Psoas muscle (tissue), 7 donors: ENCODE measurements at regions not wholly inside any gene's neighbourhood (a gene's known extent, or its start where the extent isn't known, plus 50 kb on each side); places are given as distances from the start of the nearest gene placed in this dataset.

ENCODE experiments used
- ATAC-seq, 4 donors: fragments of 200-7000 bp; cut with Tn5 transposase; one replicate each; pipeline ENCODE4 v1.9.1; 2020; ENCODE audit warnings: moderate library complexity in 3 of 4, mild to moderate bottlenecking in 2 of 4
- DNase-seq, 2 donors: peaks; one replicate each; pipeline ENCODE4 v3.0.0-alpha.2; 2020
- H3K27ac ChIP-seq: fragments of 200-600 bp; one replicate; pipeline ENCODE4 v1.8.0; 2022
- H3K27me3 ChIP-seq, 3 donors: fragments of 200-600 bp in 1 of 3; one replicate each; pipeline versions ENCODE4 v1.6.1 to v1.8.0; 2013 to 2022; ENCODE audit warnings: low read length in 2 of 3, mild to moderate bottlenecking in 2 of 3, moderate library complexity in 1 of 3; ENCODE audit not compliant: insufficient read depth in 3 of 3
- H3K36me3 ChIP-seq, 2 donors: fragments of 200-600 bp in 1 of 2; one replicate each; pipeline versions ENCODE4 v1.6.1 to v1.8.0; 2013 to 2022; ENCODE audit warnings: low read depth in 1 of 2, mild to moderate bottlenecking in 1 of 2, moderate library complexity in 1 of 2; ENCODE audit not compliant: insufficient read depth in 1 of 2
- H3K4me1 ChIP-seq: fragments of 200-600 bp; one replicate; pipeline ENCODE4 v1.8.0; 2022
- H3K4me3 ChIP-seq: fragments of 200-600 bp; one replicate; pipeline ENCODE4 v1.8.0; 2022; ENCODE audit warnings: mild to moderate bottlenecking
- H3K9me3 ChIP-seq: fragments of 200-600 bp; one replicate; pipeline ENCODE4 v1.8.0; 2022
- WGBS, 3 donors: extraction: QIAGEN DNeasy Blood & Tissue Kit; methylation state at CpG; one replicate each; pipeline versions ENCODE4 v1.1.6 to v1.1.7; 2013; 5-methylcytosine and 5-hydroxymethylcytosine counted together
- intact Hi-C, 2 donors: fragments of 100-400 bp; cut with DNase I; formaldehyde crosslinking; loops; one replicate each; pipeline versions ENCODE4 v1.11.0 to v1.14.2; 2022
- TF ChIP-seq, protein P1 (sequence below): fragments of 200-600 bp; IDR thresholded peaks from one replicate; pipeline ENCODE4 v1.8.0; 2022; ENCODE audit warnings: antibody characterized with exemption
- donor health status: healthy with polysubstance abuse.
- donor health status: DM: no; HTN: no; CAD: no; lungs with moderate emphysema.
- donor health status: Bipolar disorder and iron deficiency.
- donor health status: healthy.
- donor health status: DM: yes; HTN: yes; CAD: no.
- donor health status: DM: no; HTN: no; CAD: no.
- donor health status: DM: yes; HTN: yes; CAD: no.

DNA sequence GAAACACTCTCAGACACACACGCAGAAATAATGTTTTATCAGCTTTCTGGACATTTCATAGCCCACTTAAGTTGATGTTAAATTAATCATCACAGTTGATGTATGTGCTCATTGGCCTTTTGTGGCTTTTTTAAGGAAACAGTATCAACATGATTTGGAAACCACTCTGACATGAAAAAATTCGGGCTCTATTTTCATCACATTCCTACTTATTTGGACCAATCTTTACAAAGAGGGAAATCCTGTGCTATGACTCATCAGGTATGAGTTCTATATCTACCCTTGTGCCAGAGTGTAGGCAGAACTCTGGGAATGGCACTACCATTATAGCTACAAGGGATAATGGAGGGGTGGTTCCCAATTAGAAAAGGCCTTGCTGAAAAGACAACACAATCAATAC is 388.4 kb upstream of the PTGER4 start:
- no peak for DNase-seq
- intact Hi-C loops, result no loop called here
- H3K4me1 ChIP-seq, result no peaks in the 10 kb centered on the region
- no peaks in the 10 kb centered on the region for H3K36me3 ChIP-seq
- no peak for ATAC-seq
- H3K27ac ChIP-seq, result no peak overlapping the region
- H3K9me3 ChIP-seq, result no peaks in the 10 kb centered on the region
- no peaks in the 10 kb centered on the region for H3K27me3 ChIP-seq
- no peak overlapping the region for H3K4me3 ChIP-seq
- 79 to 89% (median 89%) methylated on average over 2 of the region's 2 CpGs for WGBS, 3 donors
- TF ChIP-seq, protein P1, sequence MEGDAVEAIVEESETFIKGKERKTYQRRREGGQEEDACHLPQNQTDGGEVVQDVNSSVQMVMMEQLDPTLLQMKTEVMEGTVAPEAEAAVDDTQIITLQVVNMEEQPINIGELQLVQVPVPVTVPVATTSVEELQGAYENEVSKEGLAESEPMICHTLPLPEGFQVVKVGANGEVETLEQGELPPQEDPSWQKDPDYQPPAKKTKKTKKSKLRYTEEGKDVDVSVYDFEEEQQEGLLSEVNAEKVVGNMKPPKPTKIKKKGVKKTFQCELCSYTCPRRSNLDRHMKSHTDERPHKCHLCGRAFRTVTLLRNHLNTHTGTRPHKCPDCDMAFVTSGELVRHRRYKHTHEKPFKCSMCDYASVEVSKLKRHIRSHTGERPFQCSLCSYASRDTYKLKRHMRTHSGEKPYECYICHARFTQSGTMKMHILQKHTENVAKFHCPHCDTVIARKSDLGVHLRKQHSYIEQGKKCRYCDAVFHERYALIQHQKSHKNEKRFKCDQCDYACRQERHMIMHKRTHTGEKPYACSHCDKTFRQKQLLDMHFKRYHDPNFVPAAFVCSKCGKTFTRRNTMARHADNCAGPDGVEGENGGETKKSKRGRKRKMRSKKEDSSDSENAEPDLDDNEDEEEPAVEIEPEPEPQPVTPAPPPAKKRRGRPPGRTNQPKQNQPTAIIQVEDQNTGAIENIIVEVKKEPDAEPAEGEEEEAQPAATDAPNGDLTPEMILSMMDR, result no peak

DNA sequence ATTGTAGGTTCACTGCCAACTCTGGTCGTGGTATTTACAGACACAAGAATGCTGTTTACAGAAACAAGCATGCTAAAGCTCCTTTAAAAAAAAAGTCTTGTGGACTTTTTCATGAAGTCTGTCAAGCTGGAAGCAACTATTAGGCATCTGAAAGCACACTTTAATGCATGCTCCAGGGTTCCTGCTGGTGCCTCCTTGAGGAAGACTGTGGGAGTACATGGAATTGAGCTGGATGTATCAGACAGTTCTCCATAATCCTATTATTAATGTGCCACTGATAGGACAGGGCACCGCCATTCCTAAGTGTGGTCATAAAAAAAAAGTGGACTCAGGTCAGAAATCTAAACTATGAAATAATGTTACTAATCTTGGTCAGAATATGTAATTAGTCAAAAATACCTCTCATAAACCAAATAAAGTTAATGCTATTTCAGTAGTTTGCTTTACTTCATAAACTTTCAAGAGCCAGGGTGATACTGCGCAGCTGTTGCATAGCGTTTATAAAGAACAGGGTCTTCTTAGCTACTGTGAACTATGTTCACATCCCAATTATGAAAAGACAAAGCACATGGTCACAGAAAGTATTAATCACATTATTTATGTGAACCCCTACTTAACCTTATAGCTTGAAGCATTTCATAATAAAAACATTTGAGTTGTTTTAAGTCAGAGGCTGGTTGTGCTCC is 390.8 kb upstream of the PTGER4 start:
- no peaks in the 10 kb centered on the region for H3K9me3 ChIP-seq
- H3K27ac ChIP-seq, result no peak overlapping the region
- no peaks in the 10 kb centered on the region for H3K4me1 ChIP-seq
- DNase-seq, result no peak
- TF ChIP-seq, protein P1, result no peak
- no peaks in the 10 kb centered on the region for H3K36me3 ChIP-seq
- intact Hi-C loops, result no loop called here
- H3K4me3 ChIP-seq, result no peak overlapping the region
- no peak for ATAC-seq
- WGBS, 3 donors, result 65 to 76% (median 67%) methylated on average over 4 of the region's 4 CpGs
- no peaks in the 10 kb centered on the region for H3K27me3 ChIP-seq

DNA sequence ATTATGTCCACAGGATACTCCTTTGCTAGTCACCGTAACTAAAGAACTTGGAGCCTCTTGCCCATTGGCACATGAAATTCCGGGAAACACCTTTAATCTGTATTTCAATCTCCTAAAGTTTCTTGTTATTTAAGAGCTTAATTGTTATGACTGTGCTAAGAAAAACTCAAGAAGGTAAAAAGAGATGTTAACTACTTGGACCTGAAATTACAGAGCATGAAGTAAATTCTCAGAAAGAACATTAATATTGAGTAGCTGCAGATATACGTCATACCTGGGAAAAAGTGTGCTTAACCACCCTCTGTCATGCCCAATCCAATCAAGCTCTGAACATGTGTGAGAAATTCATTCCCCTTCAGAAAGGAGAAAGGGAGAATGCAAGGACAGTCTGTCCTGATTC is 394.9 kb upstream of the PTGER4 start:
- no peaks in the 10 kb centered on the region for H3K27me3 ChIP-seq
- 52 to 80% (median 60%) methylated on average over 3 of the region's 3 CpGs for WGBS, 3 donors
- H3K27ac ChIP-seq, result no peak overlapping the region
- intact Hi-C loops, result no loop called here
- no peaks in the 10 kb centered on the region for H3K9me3 ChIP-seq
- H3K4me1 ChIP-seq, result no peaks in the 10 kb centered on the region
- no peak overlapping the region for H3K4me3 ChIP-seq
- TF ChIP-seq, protein P1, result no peak
- no peak for ATAC-seq
- no peak for DNase-seq
- no peaks in the 10 kb centered on the region for H3K36me3 ChIP-seq

DNA sequence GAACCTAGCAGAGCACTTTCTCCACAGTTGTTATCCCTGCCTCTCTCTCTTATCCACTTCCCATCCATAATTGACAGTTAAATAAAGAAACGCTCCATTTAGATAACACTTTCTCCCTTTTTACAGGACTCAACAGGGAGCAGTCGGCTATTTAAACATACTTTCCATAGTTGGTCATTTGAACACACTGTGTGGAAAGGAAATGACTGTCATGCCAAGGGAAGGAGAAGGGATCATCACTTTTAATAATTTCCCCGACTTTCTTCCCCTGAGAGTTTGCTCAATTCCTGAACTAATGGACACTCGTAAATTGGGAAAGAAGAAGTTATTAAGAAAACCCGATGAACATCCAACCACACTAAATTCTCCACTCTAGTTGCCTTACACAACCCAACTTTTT is 400.8 kb upstream of the PTGER4 start:
- TF ChIP-seq, protein P1, result no peak
- no peaks in the 10 kb centered on the region for H3K36me3 ChIP-seq
- H3K4me3 ChIP-seq, result no peak overlapping the region
- H3K9me3 ChIP-seq, result no peaks in the 10 kb centered on the region
- no peaks in the 10 kb centered on the region for H3K27me3 ChIP-seq
- no peak for DNase-seq
- intact Hi-C loops, result no loop called here
- H3K4me1 ChIP-seq, result no peaks in the 10 kb centered on the region
- no peak for ATAC-seq
- WGBS, 3 donors, result 47 to 62% (median 50%) methylated on average over 5 of the region's 5 CpGs
- no peak overlapping the region for H3K27ac ChIP-seq
